ENCODE measurements at regions not wholly inside any gene's neighbourhood (a gene's known extent, or its start where the extent isn't known, plus 50 kb on each side); places are given as distances from the start of the nearest gene placed in this dataset.

DNA sequence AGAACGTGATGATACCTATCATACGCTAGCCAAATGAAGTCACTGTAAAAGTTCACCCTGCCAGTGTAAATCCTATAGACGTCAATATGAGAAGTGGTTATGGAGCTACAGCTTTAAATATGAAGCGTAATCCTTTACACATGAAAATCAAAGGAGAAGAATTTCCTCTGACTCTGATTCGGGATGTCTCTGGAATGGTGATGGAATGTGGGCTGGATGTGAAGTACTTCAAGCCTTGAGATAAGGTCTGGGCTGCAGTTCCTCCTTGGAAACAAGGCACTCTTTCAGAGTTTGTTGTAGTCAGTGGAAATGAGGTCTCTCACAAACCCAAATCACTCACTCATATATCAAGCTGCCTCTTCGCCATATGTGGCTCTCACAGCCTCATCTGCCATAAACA is 53.1 kb upstream of the NAP1L1 start:
- TF ChIP-seq, protein P1, sequence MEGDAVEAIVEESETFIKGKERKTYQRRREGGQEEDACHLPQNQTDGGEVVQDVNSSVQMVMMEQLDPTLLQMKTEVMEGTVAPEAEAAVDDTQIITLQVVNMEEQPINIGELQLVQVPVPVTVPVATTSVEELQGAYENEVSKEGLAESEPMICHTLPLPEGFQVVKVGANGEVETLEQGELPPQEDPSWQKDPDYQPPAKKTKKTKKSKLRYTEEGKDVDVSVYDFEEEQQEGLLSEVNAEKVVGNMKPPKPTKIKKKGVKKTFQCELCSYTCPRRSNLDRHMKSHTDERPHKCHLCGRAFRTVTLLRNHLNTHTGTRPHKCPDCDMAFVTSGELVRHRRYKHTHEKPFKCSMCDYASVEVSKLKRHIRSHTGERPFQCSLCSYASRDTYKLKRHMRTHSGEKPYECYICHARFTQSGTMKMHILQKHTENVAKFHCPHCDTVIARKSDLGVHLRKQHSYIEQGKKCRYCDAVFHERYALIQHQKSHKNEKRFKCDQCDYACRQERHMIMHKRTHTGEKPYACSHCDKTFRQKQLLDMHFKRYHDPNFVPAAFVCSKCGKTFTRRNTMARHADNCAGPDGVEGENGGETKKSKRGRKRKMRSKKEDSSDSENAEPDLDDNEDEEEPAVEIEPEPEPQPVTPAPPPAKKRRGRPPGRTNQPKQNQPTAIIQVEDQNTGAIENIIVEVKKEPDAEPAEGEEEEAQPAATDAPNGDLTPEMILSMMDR (IDR thresholded peaks at IDR 0.05; ENCODE audit: low read depth, low read length, poor library complexity, severe bottlenecking) = no peak
- no peak for TF ChIP-seq EZH2phosphoT487 (IDR thresholded peaks at IDR 0.05; ENCODE audit: borderline replicate concordance, low read length)
